GM10248 (cell line): ENCODE measurements at regions not wholly inside any gene's neighbourhood (a gene's known extent, or its start where the extent isn't known, plus 50 kb on each side); places are given as distances from the start of the nearest gene placed in this dataset.

Source experiments
- CTCF ChIA-PET: fragments of 300-600 bp; sonication (Branson Sonifier 250); formaldehyde crosslinking; extraction: SDS; loops from one replicate; lab custom pipeline; 2021; ENCODE audit warnings: antibody characterized with exemption; lab: Yijun Ruan, JAX
- POLR2A ChIA-PET: fragments of 350-650 bp; sonication (Branson Sonifier 250); formaldehyde crosslinking; extraction: SDS; loops from one replicate; lab custom pipeline; 2020; ENCODE audit warnings: antibody characterized with exemption; lab: Yijun Ruan, JAX
- DNase-seq: peaks from one replicate; pipeline ENCODE4 v3.0.0; 2012; ENCODE audit errors: extremely low spot score
- CTCF ChIP-seq: IDR thresholded peaks from 2 replicates; pipeline ENCODE4 v1.5.1; 2012; ENCODE audit warnings: mild to moderate bottlenecking, low read depth; ENCODE audit errors: extremely low read depth, missing control alignments, control extremely low read depth

GRCh38 chrX:34381241-34381640 is 249.1 kb upstream of the FAM47A start:
- no peak for TF ChIP-seq CTCF
- no peak for DNase-seq
- CTCF ChIA-PET = no interaction called here
- POLR2A ChIA-PET = no interaction called here

GRCh38 chrX:34379891-34380290 is 247.8 kb upstream of the FAM47A start:
- DNase-seq = no peak
- CTCF ChIA-PET = no interaction called here
- no peak for TF ChIP-seq CTCF
- POLR2A ChIA-PET = no interaction called here

GRCh38 chrX:34377645-34378044 is 245.5 kb upstream of the FAM47A start:
- TF ChIP-seq CTCF = no peak
- DNase-seq = no peak
- ChIA-PET CTCF (interaction anchor here (1.7 kb wide), 1 partner anchor 12 kb away, joined by 3 read pairs; no protein-coding TSS in a partner anchor), POLR2A (no interaction called here)

- no peak for TF ChIP-seq CTCF
- CTCF ChIA-PET = no interaction called here
- POLR2A ChIA-PET = no interaction called here
- no peak for DNase-seq
These were observed 239.6 kb upstream of the FAM47A start for GRCh38 chrX:34371754-34372153.

GRCh38 chrX:34365471-34365870 is 233.4 kb upstream of the FAM47A start:
- ChIA-PET POLR2A (no interaction called here), CTCF (interaction anchor here (0.9 kb wide), 1 partner anchor 12 kb away, joined by 3 read pairs; no protein-coding TSS in a partner anchor)
- no peak for DNase-seq
- TF ChIP-seq CTCF = no peak

GRCh38 chrX:34350561-34351335 is 218.6 kb upstream of the FAM47A start:
- ChIA-PET CTCF (no interaction called here), POLR2A (no interaction called here)

More at GRCh38 chrX:34350561-34351335, 218.6 kb upstream of the FAM47A start:
- no peak for TF ChIP-seq CTCF
- DNase-seq = no peak
